CD4-positive, alpha-beta T cell treated with Interleukin-4 for 1 hour (primary cell): ENCODE measurements at regions not wholly inside any gene's neighbourhood (a gene's known extent, or its start where the extent isn't known, plus 50 kb on each side); places are given as distances from the start of the nearest gene placed in this dataset.

Experiments
- DNase-seq, 2 donors: peaks; one replicate each; pipeline ENCODE4 v3.0.0-alpha.2; 2020 to 2022

DNA sequence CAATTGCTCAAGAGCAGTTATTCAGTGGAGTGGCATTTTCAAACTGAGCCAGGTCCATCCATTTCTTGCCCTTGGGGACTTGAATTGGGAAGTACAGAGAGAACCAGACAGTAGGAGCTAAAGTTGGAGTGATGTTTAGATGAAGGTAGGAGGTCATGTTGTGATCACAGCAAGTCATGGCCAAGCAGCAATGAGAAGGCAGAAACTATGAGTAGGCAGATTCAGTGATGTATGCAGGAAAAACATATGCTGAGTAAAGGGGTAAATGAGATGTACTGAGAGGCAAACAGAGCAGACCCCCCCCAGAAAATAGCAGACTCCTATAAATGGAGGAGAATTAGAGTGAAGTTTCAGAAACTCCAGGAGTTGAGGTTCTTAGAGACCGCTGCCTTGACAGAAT lies 95.8 kb downstream of the PERP start:
- DNase-seq = no peak

DNA sequence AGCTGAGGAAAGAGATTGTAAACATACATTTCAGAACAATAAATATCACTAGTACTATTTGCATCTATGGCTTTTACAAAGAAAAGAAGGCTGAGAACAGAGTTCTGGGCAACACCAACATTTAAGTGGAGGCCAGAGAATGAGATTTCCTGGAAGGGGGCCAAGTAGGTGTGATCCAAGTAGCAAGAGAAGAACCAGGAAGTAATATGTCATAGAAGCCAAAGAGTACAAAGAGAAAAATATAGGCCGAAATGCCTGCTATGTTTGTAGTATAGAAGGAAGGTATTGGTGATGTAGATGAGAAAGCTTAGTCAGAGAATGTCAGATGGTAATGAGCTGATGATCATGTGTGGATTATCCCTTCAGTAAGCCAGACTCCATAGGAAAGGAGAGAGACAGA lies 94.5 kb downstream of the PERP start:
- DNase-seq = no peak

GRCh38 chr6:138013959-138014358 lies 93.3 kb downstream of the PERP start:
- DNase-seq = no peak

GRCh38 chr6:138017166-138017757 lies 90.0 kb downstream of the PERP start:
- no peak for DNase-seq

DNA sequence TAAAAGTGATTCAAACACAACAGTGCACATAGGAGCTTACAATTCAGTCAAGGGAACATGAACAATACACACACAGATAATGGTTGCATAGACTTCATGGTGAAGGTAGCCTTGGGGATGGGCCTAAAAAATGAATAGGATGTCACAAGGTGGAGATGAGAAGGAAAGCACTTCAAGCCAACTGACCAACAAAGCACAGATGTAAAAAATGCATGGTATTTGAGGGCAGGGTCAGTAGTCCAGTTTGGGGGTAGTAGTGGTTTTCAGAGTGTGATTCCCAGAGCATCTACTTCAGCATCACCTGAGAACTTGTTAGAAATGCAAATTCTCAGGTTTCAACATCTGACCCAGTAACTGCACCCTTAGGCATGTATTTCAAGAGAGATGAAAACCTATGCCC lies 88.9 kb downstream of the PERP start:
- DNase-seq = no peak

- DNase-seq = no peak
These were observed 81.7 kb downstream of the PERP start for GRCh38 chr6:138025528-138025978.

- no peak for DNase-seq
These were observed 80.9 kb downstream of the PERP start for GRCh38 chr6:138026342-138026741.

GRCh38 chr6:138028893-138029292 lies 78.3 kb downstream of the PERP start:
- no peak for DNase-seq

DNA sequence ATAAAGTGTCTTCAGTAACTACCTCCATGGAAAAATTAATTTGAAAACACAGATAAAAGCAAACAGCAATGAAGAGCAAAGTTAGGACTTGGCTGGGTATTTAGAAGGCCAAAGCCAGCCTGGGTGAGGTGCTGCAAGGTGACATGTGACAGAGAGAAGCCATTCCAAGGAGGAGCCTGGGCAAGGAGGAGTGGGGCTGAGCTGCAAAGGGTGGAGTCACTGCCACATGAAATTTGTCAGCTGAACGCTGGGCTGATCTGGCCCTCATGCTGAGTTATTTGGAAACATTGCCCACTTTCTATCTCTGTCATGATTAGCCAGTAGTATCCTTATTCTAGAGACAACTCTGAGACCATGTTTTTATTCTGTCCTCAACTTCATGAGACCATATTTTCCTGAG lies 76.3 kb downstream of the PERP start:
- DNase-seq = no peak

DNA sequence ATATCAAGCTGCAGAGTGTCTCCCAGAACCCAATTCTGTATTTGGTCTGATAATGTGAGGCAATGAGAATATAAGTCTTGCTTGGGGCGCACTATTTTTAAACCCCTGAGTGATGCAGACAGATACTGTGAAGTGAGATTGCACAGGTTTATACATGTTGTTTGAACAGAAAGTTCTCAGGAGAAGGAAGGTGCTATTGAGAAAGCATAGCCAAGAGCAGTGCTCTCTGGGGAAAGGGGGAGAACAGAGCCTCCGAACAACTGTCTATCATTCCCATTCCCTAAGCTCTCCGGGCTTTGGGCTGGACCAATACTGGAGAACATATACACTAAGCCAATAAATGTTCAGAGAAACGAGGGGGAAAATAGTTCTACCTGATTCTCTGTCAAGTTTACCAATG lies 75.8 kb downstream of the PERP start:
- no peak for DNase-seq

DNA sequence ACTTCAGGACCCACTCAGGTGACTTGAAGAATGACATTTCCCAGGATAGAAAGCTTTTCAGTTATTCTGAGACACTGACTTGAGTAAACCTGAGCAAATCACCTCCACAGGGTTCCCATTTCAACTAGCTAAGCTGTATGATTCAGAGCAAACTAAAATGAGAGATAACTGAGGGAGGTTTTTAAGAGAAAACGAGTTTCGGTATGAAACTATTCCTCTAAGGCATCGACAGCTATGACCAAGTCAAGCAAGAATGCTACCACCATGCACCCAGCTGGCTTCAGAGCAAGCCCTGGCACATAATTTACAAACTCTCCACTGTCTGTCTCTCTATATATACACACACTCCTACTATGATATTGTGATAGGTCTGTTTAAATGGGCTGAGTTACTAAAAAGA lies 75.4 kb downstream of the PERP start:
- DNase-seq = no peak

GRCh38 chr6:138032571-138032970 lies 74.6 kb downstream of the PERP start:
- DNase-seq = no peak

DNA sequence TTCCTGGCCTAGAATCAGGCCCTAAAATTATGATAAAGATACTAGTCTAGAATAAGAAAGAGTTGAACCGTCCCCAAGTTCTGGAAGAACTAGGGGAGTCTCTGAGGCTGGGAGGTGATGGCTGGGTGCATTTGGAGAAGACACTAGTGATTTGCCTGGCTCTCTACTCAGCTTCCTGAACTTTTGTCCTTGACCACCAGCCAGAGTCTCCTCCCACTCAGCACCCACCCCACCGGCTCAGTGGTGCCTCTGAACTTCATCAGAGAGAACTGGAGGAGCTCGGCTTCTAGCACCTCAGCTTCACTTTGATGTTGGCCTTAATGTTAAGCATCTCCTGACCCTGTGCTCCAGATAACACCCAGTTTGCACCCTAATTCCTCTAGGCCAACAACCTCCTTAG lies 73.0 kb downstream of the PERP start:
- no peak for DNase-seq

GRCh38 chr6:138035070-138035469 lies 72.1 kb downstream of the PERP start:
- no peak for DNase-seq

GRCh38 chr6:138036111-138036510 lies 71.1 kb downstream of the PERP start:
- DNase-seq = no peak

DNA sequence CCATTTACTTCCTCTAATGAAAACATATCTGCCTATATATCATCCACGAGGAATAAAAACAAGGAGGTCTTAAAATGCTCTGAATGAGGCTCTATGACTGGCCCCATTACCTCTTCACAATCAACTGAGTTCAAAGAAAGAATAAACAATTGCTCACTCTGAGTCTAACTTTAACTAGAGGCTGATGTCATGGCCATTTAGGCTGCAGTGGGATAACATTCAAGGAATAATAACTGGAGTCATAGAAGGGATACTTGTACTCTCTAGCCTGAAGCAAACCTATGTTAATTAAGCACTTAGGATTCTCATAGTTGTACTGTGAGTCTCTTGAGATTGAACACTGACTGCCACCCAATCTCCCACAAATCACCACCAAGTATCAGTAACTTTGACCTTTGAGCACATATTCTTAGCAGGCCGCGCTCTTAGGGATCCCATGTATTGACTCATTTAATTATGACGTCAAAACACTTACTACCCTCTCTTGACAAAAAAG lies 70.2 kb downstream of the PERP start:
- DNase-seq = no peak

- no peak for DNase-seq
These were observed 68.9 kb downstream of the PERP start for GRCh38 chr6:138038142-138038870.
